Retinal pigment epithelial cell (primary cell): ENCODE measurements at regions not wholly inside any gene's neighbourhood (a gene's known extent, or its start where the extent isn't known, plus 50 kb on each side); places are given as distances from the start of the nearest gene placed in this dataset.
"Not testable (repeated sequence)": the region's sequence is repeated elsewhere in the genome, so short reads cannot be mapped to it uniquely, and the experiment has no call there.

Experiments
- DNase-seq: peaks from one replicate; pipeline ENCODE4 v3.0.0-alpha.2; 2010; ENCODE audit warnings: low read depth
- H3K4me3 ChIP-seq: 2 replicates; pipeline ENCODE4 v1.5.1; 2011; ENCODE audit warnings: mild to moderate bottlenecking, low read length, control low read depth, moderate library complexity
- CTCF ChIP-seq: conservative IDR thresholded peaks from 2 replicates; pipeline ENCODE4 v1.5.1; 2011; ENCODE audit warnings: low read depth, low read length, control low read depth, inconsistent platforms

- no peak for TF ChIP-seq CTCF
- H3K4me3 ChIP-seq: no peak overlapping the region
- no peak for DNase-seq
These were observed 1513.6 kb upstream of the SEL1L start for GRCh38 chr14:83047059-83047830.

DNA sequence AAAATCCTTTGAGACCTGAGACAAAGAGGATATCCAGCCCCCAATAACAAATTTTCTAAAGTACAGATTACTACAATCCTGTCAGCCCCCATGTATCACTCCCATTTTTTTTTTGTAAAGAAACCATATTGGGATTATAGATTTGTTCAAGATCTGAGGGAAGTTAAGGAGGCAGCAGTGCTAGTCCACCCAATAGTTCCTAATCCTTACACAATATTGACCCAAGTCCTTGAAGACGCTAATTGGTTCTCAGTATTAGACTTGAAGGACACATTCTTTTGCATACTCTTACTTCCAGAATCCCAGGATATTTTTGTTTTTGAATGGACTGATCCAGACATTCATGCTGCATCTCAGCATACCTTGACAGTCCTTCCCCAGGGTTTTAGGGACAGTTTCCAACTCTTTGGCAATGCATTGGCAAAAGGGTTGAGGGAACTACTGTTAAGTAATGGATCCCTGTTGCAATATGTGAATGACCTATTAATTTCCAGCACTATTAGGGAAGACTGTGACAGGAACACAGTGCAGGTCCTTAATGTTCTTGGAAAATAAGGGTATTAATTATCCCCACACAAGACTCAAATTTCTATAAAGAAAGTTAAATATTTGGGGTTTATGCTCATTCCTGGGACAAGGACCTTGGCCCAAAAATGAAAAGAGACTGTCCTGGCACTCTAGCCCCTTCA, 1519.5 kb upstream of the SEL1L start:
- no peak for DNase-seq
- no peak overlapping the region for H3K4me3 ChIP-seq
- TF ChIP-seq CTCF: no peak

DNA sequence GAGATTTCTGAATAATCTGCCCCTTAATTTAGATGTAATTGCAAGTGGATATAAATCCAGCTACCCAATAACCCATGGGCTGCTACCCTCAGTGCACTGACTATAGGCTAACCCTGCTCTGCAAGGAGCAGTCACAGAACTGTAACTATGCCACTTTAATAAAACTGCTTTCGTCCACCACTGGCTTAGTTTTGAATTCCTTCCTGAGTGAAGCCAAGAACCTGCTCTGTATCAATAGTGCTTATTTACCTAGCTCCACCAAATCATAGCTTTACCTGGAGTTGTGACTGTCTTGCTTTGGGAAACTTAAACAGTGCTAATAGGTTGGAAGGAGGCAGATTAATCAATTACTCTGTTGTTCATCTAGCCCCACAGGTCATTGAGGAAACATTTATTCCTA, 1524.4 kb upstream of the SEL1L start:
- no peak for TF ChIP-seq CTCF
- no peak for DNase-seq
- no peak overlapping the region for H3K4me3 ChIP-seq

- no peak for DNase-seq
- peak; percentile 55 for TF ChIP-seq CTCF
- no peak overlapping the region for H3K4me3 ChIP-seq
These were observed 1538.3 kb upstream of the SEL1L start for GRCh38 chr14:83071888-83072501.

GRCh38 chr14:83085136-83085535, 1551.5 kb upstream of the SEL1L start:
- no peak overlapping the region for H3K4me3 ChIP-seq
- DNase-seq: no peak
- no peak for TF ChIP-seq CTCF

- no peak for TF ChIP-seq CTCF
- DNase-seq: no peak
- H3K4me3 ChIP-seq: no peak overlapping the region
These were observed 1552.1 kb upstream of the SEL1L start for GRCh38 chr14:83085725-83086124.

DNA sequence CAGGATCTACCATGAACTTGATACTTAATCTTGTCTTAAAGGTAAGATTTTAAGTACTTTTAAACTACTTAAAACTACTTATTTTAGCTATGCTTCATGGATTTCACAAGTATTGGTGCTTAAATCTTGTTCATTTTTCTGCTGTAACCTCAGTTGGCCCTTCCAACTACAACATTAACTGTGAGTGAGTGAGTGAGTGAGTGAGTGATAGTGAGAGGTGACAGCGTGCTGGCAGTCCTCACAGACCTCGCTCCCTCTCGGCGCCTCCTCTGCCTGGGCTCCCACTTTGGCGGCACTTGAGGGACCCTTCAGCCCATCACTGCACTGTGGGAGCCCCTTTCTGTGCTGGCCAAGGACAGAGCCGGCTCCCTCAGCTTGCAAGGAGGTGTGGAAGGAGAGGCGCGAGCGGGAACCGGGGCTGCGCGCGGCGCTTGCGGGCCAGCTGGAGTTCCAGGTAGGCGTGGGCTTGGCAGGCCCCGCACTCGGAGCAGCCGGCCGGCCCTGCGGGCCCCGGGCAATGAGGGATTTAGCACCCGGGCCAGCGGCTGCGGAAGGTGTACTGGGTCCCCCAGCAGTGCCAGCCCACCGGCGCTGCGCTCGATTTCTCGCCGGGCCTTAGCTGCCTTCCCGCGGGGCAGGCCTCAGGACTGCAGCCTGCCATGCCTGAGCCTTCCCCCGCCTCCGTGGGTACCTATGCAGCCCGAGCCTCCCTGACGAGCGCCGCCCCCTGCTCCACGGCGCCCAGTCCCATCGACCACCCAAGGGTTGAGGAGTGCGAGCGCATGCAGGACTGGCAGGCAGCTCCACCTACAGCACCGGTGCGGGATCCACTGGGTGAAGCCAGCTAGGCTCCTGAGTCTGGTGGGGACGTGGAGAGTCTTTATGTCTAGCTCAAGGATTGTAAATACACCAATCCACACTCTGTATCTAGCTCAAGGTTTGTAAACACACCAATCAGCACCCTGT, 1558.6 kb upstream of the SEL1L start:
- peak overlapping the region; percentile 22 for H3K4me3 ChIP-seq
- DNase-seq: not testable (repeated sequence)
